ENCODE measurements at regions not wholly inside any gene's neighbourhood (a gene's known extent, or its start where the extent isn't known, plus 50 kb on each side); places are given as distances from the start of the nearest gene placed in this dataset.

DNA sequence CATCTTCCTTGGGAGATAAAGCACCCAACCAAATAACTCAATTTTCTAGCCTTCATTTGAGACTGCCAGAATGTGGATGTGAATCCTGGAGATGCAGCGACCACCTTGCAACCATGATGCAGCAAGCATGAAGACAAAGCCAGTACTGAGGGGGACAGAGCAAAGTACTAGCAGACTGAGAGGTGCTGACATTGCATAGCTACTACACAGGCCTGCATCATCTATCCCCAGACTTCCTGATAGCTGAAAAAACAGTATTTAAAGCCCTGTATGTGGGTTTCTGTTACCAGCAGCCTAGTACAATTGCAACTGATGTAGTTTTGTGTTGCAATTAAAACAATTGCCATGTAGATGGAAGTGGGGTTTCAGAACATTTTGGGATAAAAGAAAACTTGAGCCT is 146.3 kb upstream of the VEPH1 start:
- TF ChIP-seq POLR2A (IDR thresholded peaks at IDR 0.05; ENCODE audit: control extremely low read depth in 1 of 2, low read depth in 2 of 2, low read length in 2 of 2) (no peak), KDM1A (IDR thresholded peaks at IDR 0.05; ENCODE audit: borderline replicate concordance, low read length) (no peak), CTCF (IDR thresholded peaks at IDR 0.05; ENCODE audit: control extremely low read depth in 1 of 3, insufficient read depth in 1 of 3, low read depth in 1 of 3, low read length in 3 of 3) (no peak), CEBPB (IDR thresholded peaks at IDR 0.05; ENCODE audit: low read depth, low read length) (no peak), POLR2AphosphoS5 (IDR thresholded peaks at IDR 0.05; ENCODE audit: low read depth, low read length) (no peak), JUND (IDR thresholded peaks at IDR 0.05; ENCODE audit: low read length) (no peak), BACH1 (IDR thresholded peaks at IDR 0.05; ENCODE audit: low read length) (no peak), TCF12 (IDR thresholded peaks at IDR 0.05; ENCODE audit: low read depth, low read length) (no peak), USF2 (IDR thresholded peaks at IDR 0.05; ENCODE audit: low read length) (no peak), EP300 (IDR thresholded peaks at IDR 0.05; ENCODE audit: borderline replicate concordance in 1 of 2, low read depth in 2 of 2, low read length in 2 of 2) (no peak), PHF8 (conservative IDR thresholded peaks at IDR 0.05; ENCODE audit: low read depth, low read length) (no peak), ZNF274 (IDR thresholded peaks at IDR 0.05; ENCODE audit: borderline replicate concordance, extremely low read depth, low read length) (no peak)
- TF ChIP-seq, protein P1, sequence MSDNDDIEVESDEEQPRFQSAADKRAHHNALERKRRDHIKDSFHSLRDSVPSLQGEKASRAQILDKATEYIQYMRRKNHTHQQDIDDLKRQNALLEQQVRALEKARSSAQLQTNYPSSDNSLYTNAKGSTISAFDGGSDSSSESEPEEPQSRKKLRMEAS (IDR thresholded peaks at IDR 0.05): no peak
